ENCODE measurements at regions not wholly inside any gene's neighbourhood (a gene's known extent, or its start where the extent isn't known, plus 50 kb on each side); places are given as distances from the start of the nearest gene placed in this dataset.

DNA sequence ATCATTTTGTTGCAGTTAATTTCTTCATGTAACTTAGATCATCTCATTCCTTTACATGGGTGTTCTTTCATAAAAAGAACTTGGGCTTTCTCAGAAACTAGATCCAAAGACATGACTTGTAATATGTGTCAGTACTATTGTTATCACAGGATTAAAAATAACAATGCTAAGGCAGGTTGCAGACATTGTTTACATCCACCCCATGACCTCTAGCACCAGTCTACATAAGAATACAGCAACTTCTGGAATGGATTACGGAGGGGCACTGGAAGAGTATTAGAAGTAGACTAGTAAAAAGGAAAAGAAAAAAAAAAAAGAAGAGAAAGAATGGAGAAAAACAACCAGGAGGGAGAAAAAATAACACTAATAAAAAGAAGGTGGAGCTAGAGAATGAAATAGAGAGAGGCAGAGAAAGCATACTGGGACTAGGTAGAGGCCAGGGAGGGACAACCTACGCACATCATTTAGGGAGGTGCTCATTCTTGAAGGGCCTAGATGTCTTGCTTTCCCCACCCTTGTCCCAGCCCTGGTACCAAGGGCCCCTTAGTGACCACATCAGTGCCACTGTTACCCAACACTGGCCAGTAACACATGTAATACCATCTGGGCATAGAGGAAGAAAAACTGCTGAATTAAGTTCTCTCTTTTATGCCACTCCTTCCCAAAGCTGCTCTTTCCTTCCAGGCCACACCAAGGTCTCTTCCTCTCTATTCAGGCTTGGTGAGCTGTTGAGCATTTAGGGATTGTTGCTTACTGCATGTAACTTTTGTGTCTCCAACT, 70.6 kb upstream of the KLF7 start:
- DNase-seq = no peak

DNA sequence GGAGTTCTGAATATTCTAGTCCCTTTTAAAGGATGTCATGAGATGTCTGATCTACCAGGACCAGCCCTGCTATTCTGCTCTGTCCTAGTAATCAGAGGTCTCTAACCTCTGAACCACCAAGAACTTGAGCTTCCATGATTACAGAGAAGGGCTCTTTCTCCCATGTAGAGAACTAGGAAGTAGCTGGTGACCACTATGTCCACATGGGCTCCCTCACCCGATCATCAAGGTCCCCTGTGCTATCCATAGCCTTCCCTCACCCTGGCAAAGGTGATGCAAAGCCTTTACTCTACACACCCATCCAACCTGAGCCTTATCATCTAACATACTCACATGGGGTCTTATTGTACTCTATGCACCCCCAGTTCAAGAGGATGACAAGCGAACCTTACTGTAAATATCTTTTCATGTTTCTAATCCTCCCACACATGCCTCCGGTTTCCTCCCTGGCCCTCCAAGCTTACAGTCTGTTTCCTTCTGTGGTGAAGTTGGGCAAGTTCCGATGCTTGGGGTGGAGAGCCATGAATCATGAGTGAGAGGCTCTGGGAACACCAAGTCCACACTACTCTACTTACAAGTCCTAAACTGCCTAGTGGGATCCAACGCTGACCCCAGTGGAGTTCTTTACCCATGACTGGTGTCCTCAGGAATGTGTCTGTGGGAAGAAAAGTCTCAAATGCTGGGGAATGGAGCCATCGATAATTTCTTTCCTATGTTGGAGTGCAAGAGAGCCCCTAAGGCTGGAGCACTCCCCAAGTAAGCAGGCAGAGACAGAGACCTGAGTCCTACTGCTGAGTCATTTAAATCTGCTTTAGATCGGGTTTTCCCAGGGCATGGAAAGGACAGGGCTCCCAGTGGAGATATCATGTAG, 73.3 kb upstream of the KLF7 start:
- peak; percentile 17 for DNase-seq

DNA sequence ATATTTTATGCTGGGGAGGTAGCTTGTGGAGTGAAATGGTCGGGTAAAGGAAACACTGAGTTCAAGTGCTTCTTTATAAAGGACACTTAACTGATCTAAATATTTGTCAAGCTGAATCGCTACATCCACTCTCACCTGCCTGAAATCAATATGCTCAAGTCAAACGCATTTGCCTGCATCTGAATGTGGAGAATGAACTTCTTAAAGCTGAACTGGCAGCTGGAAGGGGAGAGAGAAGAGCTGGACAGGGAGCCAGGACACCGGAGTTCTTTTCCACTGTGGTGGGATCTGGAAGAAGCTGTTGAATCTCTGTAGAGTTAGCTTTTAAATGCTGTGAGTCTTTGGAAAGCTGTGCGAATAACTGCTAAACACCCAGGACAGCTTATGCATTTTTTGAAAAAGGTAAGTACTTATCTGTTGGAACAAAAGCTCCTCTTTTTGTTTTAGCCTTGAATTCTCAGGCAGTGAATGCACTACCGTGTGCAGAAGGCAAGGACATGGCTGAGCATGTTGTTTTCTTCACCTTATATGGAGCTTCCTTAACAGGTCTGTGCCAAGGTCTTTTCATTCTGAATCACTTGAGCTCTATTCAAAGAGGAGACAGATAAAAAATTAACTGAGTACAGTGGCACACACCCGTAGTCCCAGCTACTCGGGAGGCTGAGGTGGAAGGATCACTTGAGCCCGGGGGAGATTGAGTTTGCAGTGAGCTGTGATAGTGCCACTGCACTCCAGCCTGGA, 74.2 kb upstream of the KLF7 start:
- DNase-seq = no peak

DNA sequence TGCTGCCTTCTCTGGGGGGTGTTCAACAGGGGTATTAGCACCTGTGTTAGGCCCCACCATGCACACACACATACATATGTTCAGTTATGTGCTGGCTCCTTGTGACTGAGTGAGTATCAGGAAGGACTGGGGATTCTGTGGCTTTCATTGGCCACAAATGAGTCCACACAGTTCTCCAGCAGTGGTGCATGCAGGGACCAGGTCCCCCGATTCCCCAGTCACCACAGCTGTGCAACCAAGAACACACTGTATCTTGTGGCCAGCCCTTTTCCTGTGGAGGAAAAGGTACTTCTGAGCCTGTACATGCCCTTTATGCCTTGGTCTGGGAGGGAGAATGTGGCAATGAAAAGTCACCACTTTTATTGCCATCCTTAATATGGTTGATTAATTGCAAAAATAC, 74.9 kb upstream of the KLF7 start:
- DNase-seq = no peak

DNA sequence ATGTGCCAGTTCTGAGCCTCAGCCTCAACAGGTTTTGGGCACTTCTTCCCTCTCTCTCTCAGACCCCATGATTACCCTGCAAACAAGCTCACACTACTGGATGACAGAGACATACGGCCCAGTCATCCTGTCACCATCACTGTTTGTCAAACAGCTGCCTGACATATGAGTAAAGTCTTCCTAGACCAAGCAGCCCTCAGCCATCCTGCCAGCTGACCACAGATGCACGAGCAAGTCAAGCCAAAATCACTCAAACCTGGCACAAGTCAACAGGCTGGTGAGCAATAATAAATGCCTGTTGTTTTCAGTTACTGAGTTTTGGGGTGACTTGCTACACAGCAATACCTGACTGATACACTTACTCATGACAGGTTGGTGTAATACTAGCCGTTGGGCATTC, 75.5 kb upstream of the KLF7 start:
- DNase-seq = no peak

DNA sequence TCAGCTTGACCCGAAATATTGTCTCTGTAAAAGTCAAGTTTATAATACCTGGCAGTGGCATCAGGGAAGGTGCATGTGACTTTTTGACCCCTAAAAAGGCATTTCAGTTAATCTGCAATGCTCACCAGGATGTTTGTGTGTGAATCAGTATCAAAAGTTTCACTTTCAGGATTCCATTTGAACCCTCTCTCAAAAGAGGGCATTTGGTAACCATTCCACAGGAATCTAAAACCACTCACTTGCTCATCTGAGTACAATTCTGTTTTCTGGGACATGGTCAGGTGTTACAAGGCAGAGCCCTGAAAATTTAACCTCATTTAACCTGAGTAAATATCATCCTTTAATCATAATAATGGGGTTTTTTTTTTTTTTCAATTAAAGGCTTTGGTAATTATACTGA, 77.9 kb upstream of the KLF7 start:
- no peak for DNase-seq

DNA sequence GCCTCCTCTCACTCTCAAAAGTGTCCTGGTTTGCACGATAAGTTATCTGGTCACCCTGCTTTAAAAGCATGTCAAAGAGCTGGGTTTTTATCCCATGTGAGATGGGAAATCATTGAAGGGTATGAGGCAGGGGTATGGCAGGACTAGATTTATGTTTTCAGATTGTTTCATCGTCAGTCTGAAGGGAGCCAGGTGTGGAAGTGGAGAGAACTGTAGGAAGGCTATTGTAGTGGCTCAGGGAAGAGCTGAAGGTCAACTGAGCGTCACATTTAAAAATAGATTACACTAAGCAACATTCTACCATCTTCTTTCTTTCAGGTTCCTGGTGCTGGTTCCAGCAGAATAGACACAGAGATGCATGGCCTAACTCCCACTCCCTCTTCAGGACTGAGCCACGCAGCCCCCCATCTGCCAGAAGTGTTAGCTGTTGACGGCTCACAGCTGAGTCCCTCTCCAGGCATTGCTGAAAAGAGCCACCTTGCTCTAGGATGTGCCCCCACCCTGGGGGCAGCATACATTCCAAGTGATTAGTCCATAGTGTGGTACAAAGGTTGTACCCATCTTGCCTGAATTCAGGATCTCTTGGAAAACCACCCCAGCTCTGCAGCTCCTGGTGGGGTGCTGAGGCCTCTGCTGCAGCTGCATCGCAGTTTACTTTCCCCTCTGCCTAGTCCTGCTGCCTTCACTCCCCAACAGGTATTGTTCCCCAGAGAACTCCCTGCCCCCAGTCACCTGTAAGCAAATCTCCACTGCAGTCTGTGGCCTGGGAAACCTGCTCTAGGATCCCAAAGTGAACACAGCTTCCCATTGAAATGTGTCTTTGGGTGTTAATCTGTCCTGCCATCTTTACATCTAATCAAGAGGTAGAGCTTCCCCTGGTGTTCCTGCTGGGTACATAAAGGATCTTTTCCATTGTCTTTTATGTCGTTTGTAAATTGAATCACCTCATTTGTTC, 79.5 kb upstream of the KLF7 start:
- no peak for DNase-seq

DNA sequence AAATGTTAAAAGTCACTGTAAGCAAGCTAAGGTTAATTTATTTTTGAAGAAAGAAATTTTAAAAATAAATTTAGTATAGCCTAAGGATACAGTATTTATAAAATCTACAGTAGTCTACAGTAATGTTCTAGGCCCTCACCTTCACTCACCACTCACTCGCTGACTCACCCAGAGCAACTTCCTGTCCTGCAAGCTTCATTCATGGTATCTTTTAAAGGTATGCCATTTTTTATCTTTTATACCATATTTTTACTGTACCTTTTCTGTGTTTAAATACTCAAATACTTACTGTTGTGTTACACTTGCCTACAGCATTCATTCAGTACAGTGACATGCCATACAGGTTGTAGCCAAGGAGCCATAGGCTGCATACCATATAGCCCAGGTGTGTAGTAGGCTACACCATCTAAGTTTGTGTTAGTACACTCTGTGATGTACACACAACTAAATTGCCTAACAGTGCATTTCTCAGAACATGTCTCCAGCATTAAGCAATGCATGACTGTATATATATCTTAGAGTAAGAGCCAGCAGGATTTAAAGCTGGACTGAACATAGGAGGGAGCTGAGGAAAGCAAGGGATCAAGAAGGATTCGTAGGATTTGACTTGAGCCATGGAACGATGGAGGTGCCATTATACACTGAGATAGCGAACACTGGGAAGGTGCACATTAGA, 83.1 kb upstream of the KLF7 start:
- DNase-seq = no peak

DNA sequence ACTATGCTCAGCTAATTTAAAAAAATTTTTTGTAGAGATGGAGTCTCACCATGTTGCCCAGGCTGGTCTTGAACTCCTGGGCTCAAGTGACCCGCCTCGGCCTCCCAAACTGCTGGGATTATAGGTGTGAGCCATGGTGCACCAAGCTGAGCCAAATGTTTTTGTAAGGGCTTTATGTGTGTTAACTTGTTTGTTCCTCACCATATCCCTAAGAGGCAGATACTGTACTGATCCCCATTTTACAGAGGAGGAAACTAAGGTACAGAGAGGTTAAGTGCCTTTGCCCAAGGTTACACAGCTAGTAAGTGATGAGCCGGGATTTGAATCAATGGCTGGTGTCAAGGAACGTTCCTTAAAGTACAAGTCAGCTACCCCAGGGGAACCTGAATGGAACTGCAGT, 85.3 kb upstream of the KLF7 start:
- DNase-seq = no peak

DNA sequence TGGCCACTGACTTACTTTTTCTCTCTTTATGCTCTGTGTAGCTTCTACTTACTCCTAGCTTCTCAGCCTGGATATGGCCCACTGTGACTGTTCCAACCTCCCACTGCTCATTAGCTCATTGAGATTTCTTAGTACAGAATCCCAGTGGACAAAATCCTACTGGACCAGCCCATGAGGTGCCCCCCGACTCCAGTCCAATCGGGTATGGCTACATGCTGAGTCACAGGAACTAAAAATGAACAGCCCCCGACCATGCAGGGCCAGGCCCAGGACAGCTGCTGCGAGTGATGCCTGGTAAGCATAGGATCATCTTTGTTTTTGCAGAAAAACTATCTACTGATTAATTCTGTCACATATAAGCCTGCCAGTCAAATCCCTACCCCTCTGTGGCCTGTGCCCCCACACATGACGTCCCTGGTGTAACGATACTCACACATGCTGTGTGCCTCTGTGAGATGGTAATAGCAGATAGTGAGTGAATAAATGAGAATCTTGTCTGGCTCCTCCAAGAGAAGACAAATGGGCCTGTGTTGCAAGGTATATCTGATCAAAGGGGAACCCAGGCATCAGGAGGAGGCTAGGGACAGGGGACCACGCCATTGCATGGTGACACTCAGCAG, 85.9 kb upstream of the KLF7 start:
- no peak for DNase-seq

DNA sequence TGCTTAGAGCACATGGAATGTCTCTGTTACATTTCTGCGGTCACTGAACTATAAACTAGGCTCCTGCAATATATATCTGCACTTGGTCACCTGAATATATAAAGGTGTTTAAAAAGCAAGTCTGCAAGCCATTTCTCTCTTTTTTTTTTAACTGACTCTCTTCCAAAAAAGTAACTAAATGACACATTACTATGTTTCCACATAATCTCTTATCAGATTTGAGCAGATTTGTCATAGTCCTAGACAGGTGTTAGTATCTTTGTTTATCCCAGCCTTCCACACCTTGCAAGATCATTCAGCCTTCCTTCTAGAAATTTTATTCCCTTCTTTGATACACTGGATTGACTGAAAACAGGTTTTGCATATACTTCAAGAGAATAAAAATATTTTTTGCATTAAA, 86.7 kb upstream of the KLF7 start:
- no peak for DNase-seq

DNA sequence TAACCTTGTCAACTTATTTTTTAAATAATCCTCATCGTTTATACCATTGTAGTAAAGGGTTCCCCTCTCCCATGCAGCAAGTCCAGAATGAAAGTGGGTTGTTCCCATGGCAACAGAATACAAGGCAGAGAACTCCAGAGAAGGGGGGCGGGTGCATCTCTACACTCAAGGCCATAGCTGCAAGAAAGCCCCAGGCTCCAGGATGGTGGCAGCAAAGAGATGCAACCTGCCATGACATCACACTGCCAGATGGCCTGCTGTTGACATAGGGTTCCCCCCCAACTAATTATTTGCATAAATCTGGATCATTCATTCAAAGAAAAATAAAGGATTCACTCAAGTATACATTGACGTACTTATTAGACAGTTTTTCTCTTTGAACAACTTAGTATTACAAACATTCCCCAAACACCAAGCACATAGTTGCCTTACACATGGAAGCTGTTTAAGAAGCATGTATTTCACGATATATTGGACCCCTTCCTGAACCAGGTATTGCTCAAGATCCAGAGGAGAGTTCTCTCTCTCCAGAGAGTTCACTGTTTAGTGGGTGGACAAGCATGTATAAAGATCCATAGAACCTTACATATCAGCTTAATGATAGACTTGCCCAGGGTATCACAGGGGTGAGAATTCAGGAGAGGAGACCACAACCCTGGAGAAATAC, 87.4 kb upstream of the KLF7 start:
- no peak for DNase-seq

DNA sequence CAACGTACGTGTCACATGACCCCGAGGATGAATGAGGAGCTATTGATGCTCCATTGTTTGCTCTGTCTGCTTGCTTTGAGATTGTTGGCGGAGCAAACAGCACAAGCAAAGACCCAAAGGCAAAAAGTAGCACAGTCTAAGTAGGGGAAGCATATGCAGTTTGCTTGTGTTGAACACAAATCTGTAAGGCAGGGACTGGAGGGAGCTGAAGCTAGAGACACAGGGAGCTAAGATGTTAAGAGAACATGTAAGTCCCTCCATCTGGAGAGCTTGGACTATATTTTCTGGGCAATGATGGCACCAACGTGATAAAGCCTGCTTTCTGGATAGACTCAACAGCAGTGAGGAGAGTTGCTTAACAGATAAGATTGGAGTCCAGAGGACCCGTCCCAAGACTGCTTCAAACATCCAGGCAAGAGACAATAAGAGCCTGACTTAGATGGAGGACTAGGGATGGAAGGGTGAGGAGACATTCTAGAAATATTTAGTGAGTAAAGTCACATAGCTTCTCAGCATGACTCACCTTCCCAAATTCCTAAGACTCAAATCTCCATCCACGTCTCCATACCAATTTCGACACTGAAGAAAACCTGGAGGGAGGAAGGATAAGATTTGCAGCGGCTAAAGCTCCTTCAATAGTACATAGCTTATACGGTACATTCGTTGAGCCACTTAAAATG, 88.1 kb upstream of the KLF7 start:
- no peak for DNase-seq

DNA sequence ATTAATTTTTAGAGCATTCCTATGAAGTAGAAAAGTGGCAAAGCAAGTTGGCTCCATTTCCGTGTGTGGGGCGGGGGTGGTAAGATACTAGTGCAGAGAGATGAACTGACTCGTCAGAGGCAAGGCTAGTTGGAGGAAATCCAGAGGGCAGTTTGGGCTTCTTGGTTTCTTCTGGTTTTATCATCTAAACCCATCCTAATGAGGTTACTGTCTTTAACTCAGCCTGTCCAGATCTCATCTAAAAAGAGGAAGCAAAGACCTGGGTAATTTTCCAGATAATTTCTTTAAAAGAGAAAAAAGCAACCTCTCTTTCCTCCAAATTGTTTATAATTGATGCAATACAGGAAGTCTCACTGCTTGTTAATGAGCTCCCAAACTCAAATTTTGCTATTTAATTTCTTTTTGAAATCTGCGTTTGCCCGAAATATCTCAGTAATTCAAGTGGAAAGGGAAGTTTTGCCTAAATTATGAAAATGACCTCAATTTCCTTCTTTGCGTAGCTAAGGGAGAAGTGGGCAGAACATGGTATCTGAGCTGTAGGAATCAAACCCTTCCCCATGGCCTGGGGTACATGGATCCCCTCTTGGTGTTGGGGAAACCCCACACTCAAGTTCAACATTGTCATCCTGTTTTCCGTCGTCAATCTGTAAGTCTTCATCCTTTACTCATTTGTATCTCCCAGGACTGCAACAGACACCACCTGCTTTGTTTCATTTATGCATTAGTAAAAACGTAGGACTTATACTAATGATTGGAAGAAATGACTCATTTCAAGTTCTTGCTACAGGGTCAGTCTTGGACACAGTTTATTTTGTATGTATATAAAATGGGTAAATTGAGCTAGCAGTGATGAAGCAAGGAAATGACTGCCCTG, 89.1 kb upstream of the KLF7 start:
- no peak for DNase-seq

DNA sequence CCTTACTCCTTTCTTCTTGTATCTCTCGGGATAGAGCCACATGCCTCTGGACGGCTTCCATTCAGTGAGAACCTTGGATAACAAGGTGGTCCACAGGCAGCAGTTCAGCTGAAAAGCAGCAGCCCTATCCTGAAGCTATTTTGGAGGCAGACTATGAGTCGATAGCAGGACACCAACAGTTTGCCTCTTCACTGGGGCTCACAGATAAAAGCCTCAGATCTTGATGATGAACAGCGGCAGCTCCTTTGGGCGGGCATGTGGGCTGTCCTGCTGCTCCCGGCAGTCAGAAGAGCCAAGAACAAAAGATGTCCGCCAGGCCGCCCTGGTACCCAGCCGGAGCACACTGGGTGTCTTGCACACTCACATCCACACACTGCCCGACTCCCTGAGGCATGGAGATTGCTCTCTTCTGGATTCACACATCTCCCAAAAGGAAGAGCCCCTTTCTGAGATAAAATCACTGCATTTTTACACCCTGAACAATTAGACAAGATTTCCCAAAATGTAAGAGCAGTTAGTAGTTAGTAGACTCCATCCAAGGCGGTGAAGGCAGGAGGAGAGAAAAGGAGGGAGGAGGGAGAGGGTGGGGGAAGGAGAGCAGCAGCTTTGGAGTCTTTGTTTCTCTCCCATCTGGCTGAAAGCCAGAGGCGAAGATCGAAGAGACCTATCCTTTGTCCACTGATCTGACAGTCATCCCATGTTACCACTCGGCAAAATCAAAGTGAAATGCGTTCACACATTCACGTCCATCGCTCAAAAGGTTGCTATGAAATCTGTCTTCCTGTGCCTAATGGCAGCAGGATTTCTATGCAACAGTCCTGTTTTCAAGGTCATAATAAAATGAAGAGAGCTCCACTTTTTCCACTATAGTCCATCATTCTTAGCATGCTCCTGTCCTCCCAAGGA, 90.1 kb upstream of the KLF7 start:
- DNase-seq = no peak

DNA sequence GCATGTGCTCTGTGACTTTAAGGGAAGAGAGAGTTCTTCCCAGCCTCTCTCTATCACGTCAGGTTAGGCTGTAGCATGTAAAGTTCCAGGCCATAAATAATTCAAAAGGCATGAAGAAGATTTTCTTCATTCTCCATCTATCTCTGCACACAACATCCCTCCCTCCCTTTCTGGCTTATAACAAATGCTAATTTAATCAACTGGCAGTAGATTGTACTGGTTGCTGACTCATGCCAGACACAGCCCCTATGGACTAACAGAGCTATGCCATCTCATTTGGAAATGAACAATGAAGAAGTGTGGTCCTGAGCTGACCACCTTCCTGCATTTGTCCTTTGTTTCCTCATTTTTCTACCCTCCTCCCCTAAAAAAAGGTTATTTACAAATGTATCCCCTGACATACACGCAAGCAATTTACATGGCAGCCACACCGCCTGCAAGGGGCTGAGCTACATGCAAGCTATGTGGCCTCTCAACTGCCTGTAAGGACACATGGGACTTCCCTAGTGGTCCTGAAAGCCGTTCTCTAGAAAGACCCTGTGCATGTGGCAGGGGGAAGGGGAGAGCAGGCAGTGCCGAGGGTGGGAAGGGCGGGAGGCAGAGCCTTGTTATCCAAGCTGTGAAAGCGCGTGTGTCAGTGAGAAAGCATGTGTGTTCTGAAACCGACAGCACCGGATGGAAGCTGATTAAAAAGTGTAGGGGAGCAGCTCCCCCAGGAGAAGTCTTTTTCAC, 90.9 kb upstream of the KLF7 start:
- no peak for DNase-seq
